Endodermal cell (in vitro differentiated cells): ENCODE measurements at regions not wholly inside any gene's neighbourhood (a gene's known extent, or its start where the extent isn't known, plus 50 kb on each side); places are given as distances from the start of the nearest gene placed in this dataset.

Experiments used
- DNase-seq: peaks from one replicate; pipeline ENCODE4 v3.0.0-alpha.2; 2017
- H3K27ac ChIP-seq: 2 replicates; pipeline ENCODE4 v1.5.1; 2013; ENCODE audit warnings: mild to moderate bottlenecking, low read depth, low read length, moderate library complexity
- H3K27me3 ChIP-seq: 2 replicates; pipeline ENCODE4 v1.6.1; 2013; ENCODE audit warnings: mild to moderate bottlenecking, low read length, moderate library complexity; ENCODE audit not compliant: insufficient read depth, control insufficient read depth, poor library complexity, severe bottlenecking
- H3K36me3 ChIP-seq: 2 replicates; pipeline ENCODE4 v1.7.0; 2013; ENCODE audit warnings: mild to moderate bottlenecking, low read length, moderate library complexity; ENCODE audit not compliant: control insufficient read depth, insufficient read depth
- H3K4me1 ChIP-seq: one replicate; pipeline ENCODE4 v1.7.0; 2013; ENCODE audit warnings: low read length; ENCODE audit not compliant: control insufficient read depth, insufficient read depth
- H3K4me3 ChIP-seq: 2 replicates; pipeline ENCODE4 v1.5.1; 2013; ENCODE audit warnings: mild to moderate bottlenecking, low read length, moderate library complexity
- H3K9ac ChIP-seq: 2 replicates; pipeline ENCODE4 v1.6.1; 2013; ENCODE audit warnings: mild to moderate bottlenecking, low read length, moderate library complexity; ENCODE audit not compliant: poor library complexity, severe bottlenecking; ENCODE audit errors: extremely low read depth
- H3K9me3 ChIP-seq: 2 replicates; pipeline ENCODE4 v1.6.1; 2013; ENCODE audit warnings: mild to moderate bottlenecking, low read length, moderate library complexity; ENCODE audit not compliant: control insufficient read depth
- H3K27ac Mint-ChIP-seq: 2 replicates; pipeline ENCODE4 v1.8.0; 2020; ENCODE audit warnings: mixed read lengths
- H3K27me3 Mint-ChIP-seq: 2 replicates; pipeline ENCODE4 v1.8.0; 2021; ENCODE audit warnings: mild to moderate bottlenecking, mixed read lengths; ENCODE audit not compliant: insufficient read depth
- H3K36me3 Mint-ChIP-seq: 2 replicates; pipeline ENCODE4 v1.8.0; 2020; ENCODE audit warnings: low read depth, mixed read lengths
- H3K4me1 Mint-ChIP-seq: 2 replicates; pipeline ENCODE4 v1.8.0; 2020; ENCODE audit warnings: mixed read lengths
- H3K4me3 Mint-ChIP-seq: 2 replicates; pipeline ENCODE4 v1.8.0; 2020; ENCODE audit warnings: mild to moderate bottlenecking, moderate library complexity, mixed read lengths
- H3K9me3 Mint-ChIP-seq: 2 replicates; pipeline ENCODE4 v1.8.0; 2020; ENCODE audit warnings: mild to moderate bottlenecking, mixed read lengths
- WGBS, 2 experiments: methylation state at CpG; one replicate each; pipeline versions ENCODE4 v1.1.5 to v1.1.7; 2013; ENCODE audit warnings: missing lambda C conversion rate in 2 of 2, mixed read lengths in 1 of 2; ENCODE audit not compliant: insufficient coverage in 1 of 2, insufficient read length in 1 of 2; 5-methylcytosine and 5-hydroxymethylcytosine counted together
- TF ChIP-seq, protein P1 (sequence below): fragments of 200-600 bp; sonication (generic); conservative IDR thresholded peaks from 2 replicates; pipeline ENCODE4 v1.5.0; 2021; ENCODE audit warnings: antibody characterized with exemption, mild to moderate bottlenecking

DNA sequence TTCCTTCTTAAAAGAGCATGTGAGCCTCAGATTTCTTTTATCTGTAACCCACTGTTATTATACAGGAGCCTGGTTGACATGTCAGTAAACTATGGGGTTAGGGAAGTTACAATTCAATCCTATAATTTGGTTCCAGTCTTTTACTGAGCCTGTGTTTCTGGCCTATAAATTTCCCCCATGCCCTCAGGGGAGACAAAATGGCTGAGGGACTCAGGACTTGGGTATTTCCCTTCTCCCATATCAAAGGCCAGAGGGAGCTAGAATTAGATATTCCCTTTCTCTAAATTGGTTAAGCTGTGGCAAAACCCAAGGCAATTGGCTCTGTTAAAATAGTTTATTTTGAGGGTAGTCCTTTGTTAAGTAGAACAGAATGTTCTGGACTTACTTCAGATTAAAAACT, 823.2 kb downstream of the TLE1 start:
- no peak overlapping the region for H3K27ac Mint-ChIP-seq
- peaks cover 17% of the 10 kb centered on the region for H3K9me3 ChIP-seq
- H3K4me1 ChIP-seq = no peaks in the 10 kb centered on the region
- H3K4me3 ChIP-seq = no peak overlapping the region
- H3K9ac ChIP-seq = no peak overlapping the region
- peaks cover 13% of the 10 kb centered on the region for H3K9me3 Mint-ChIP-seq
- no peaks in the 10 kb centered on the region for H3K36me3 ChIP-seq
- H3K4me1 Mint-ChIP-seq = no peaks in the 10 kb centered on the region
- no peaks in the 10 kb centered on the region for H3K27me3 Mint-ChIP-seq
- TF ChIP-seq, protein P1, sequence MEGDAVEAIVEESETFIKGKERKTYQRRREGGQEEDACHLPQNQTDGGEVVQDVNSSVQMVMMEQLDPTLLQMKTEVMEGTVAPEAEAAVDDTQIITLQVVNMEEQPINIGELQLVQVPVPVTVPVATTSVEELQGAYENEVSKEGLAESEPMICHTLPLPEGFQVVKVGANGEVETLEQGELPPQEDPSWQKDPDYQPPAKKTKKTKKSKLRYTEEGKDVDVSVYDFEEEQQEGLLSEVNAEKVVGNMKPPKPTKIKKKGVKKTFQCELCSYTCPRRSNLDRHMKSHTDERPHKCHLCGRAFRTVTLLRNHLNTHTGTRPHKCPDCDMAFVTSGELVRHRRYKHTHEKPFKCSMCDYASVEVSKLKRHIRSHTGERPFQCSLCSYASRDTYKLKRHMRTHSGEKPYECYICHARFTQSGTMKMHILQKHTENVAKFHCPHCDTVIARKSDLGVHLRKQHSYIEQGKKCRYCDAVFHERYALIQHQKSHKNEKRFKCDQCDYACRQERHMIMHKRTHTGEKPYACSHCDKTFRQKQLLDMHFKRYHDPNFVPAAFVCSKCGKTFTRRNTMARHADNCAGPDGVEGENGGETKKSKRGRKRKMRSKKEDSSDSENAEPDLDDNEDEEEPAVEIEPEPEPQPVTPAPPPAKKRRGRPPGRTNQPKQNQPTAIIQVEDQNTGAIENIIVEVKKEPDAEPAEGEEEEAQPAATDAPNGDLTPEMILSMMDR = no peak
- DNase-seq = no peak
- H3K27me3 ChIP-seq = no peaks in the 10 kb centered on the region
- peaks cover 33% of the 10 kb centered on the region for H3K36me3 Mint-ChIP-seq
- H3K27ac ChIP-seq = no peak overlapping the region
- no peak overlapping the region for H3K4me3 Mint-ChIP-seq

DNA sequence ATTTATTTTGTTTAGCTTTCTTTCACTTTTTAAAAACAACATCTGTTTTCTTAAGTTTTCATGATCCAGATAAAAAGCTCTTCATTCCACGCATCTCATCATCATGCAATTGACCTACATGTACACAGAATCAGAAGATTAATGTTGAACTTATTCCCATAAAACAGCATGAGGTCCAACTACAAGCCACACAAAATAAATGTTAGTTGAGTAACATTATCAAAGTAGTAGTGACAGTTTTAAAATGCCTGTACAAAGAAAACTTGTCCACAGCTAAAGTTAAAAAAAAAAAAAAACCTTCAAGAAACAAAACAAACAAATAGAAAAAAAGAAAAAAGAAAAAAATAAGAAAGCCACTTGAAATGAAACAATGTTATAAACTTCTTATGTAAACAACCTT, 846.3 kb downstream of the TLE1 start:
- no peaks in the 10 kb centered on the region for H3K9me3 ChIP-seq
- Mint-ChIP-seq H3K9me3 (no peaks in the 10 kb centered on the region), H3K4me1 (no peaks in the 10 kb centered on the region), H3K4me3 (no peak overlapping the region), H3K27ac (no peak overlapping the region), H3K27me3 (no peaks in the 10 kb centered on the region), H3K36me3 (no peaks in the 10 kb centered on the region)
- no peak overlapping the region for H3K4me3 ChIP-seq
- TF ChIP-seq, protein P1 = no peak
- no peaks in the 10 kb centered on the region for H3K4me1 ChIP-seq
- no peak overlapping the region for H3K9ac ChIP-seq
- no peak overlapping the region for H3K27ac ChIP-seq
- H3K27me3 ChIP-seq = no peaks in the 10 kb centered on the region
- no peak for DNase-seq
- WGBS, 2 experiments = 100% methylated on average over 1 of the region's 1 CpG; no CpG with 5 or more reads in 1 of the 2 experiments
- no peaks in the 10 kb centered on the region for H3K36me3 ChIP-seq

DNA sequence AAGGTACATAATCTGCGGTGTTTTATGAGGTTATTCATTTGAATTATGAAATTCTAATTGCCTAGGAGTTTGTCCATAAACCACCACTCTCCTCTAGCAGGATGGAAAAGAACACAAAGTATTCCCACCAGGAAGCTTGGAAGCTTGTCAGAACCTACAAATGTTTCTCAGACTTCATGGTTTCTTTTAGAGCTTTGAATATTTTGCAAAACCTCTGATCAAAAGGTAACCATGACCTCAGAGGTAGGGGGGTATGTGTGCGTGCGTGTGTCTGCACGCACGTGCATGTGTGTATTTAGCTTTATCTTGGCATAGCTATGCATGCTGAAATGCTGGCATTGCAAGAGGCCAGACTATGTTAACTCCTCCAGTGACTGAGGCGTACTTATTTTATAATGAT, 847.0 kb downstream of the TLE1 start:
- 81 to 92% methylated on average over 4 to 6 of the region's 6 CpGs for WGBS, 2 experiments
- no peaks in the 10 kb centered on the region for H3K4me1 Mint-ChIP-seq
- TF ChIP-seq, protein P1 = no peak
- no peaks in the 10 kb centered on the region for H3K36me3 Mint-ChIP-seq
- H3K27ac ChIP-seq = no peak overlapping the region
- no peak overlapping the region for H3K4me3 ChIP-seq
- no peaks in the 10 kb centered on the region for H3K36me3 ChIP-seq
- no peaks in the 10 kb centered on the region for H3K27me3 Mint-ChIP-seq
- H3K9ac ChIP-seq = no peak overlapping the region
- H3K9me3 Mint-ChIP-seq = no peaks in the 10 kb centered on the region
- no peaks in the 10 kb centered on the region for H3K4me1 ChIP-seq
- H3K27me3 ChIP-seq = no peaks in the 10 kb centered on the region
- no peaks in the 10 kb centered on the region for H3K9me3 ChIP-seq
- H3K27ac Mint-ChIP-seq = no peak overlapping the region
- H3K4me3 Mint-ChIP-seq = no peak overlapping the region
- DNase-seq = no peak
